Ishikawa (cell line): ENCODE measurements at regions not wholly inside any gene's neighbourhood (a gene's known extent, or its start where the extent isn't known, plus 50 kb on each side); places are given as distances from the start of the nearest gene placed in this dataset.

Experiments used
- CEBPB ChIP-seq: IDR thresholded peaks from 2 replicates; pipeline ENCODE4 v1.6.1; 2012
- CREB1 ChIP-seq: IDR thresholded peaks from 2 replicates; pipeline ENCODE4 v1.6.1; 2012; ENCODE audit warnings: low read depth
- EGR1 ChIP-seq: IDR thresholded peaks from 2 replicates; pipeline ENCODE4 v1.6.1; 2012
- EP300 ChIP-seq: IDR thresholded peaks from 2 replicates; pipeline ENCODE4 v1.6.1; 2012; ENCODE audit warnings: borderline replicate concordance
- FOXM1 ChIP-seq: IDR thresholded peaks from 2 replicates; pipeline ENCODE4 v1.6.1; 2012; ENCODE audit warnings: low read depth, borderline replicate concordance
- NFIC ChIP-seq: IDR thresholded peaks from 2 replicates; pipeline ENCODE4 v1.6.1; 2012
- RAD21 ChIP-seq: IDR thresholded peaks from 2 replicates; pipeline ENCODE4 v1.6.1; 2012; ENCODE audit warnings: low read depth
- TAF1 ChIP-seq: IDR thresholded peaks from 2 replicates; pipeline ENCODE4 v1.6.1; 2012; ENCODE audit warnings: low read depth, mild to moderate bottlenecking
- TCF12 ChIP-seq: IDR thresholded peaks from 2 replicates; pipeline ENCODE4 v1.6.1; 2012; ENCODE audit warnings: low read depth
- TEAD4 ChIP-seq: IDR thresholded peaks from 2 replicates; pipeline ENCODE4 v1.6.1; 2012
- YY1 ChIP-seq: IDR thresholded peaks from 2 replicates; pipeline ENCODE4 v1.6.1; 2012; ENCODE audit warnings: low read depth
- ZBTB7A ChIP-seq: IDR thresholded peaks from 2 replicates; pipeline ENCODE4 v1.6.1; 2012; ENCODE audit warnings: low read depth
- TF ChIP-seq, protein P1 (sequence below): IDR thresholded peaks from 2 replicates; pipeline ENCODE4 v1.6.1; 2012
- TF ChIP-seq, protein P2 (sequence below): IDR thresholded peaks from 2 replicates; pipeline ENCODE4 v1.6.1; 2012
- TF ChIP-seq, protein P3 (sequence below): IDR thresholded peaks from 2 replicates; pipeline ENCODE4 v1.6.1; 2012; ENCODE audit warnings: low read depth, mild to moderate bottlenecking

DNA sequence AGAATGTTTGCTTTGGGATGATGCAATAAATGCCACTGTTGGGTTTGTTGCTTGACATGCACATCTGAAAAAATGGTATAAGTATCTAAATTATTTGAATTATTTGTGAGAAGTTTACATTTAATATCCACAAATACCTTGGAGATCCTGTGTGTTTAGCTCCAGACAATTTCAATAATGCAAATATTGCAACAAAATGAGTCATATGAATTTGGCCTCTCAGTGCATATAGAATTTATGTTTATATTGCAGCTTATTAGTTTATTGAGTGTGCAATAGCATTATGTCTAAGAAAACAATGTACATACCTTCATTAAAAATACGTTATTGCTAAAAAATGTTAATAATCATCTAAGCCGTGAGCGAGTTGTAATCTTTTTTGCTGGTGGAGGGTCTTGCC, 153.3 kb downstream of the FSCB start:
- TF ChIP-seq YY1, result no peak
- TF ChIP-seq EP300, result no peak
- no peak for TF ChIP-seq EGR1
- TF ChIP-seq, protein P1, sequence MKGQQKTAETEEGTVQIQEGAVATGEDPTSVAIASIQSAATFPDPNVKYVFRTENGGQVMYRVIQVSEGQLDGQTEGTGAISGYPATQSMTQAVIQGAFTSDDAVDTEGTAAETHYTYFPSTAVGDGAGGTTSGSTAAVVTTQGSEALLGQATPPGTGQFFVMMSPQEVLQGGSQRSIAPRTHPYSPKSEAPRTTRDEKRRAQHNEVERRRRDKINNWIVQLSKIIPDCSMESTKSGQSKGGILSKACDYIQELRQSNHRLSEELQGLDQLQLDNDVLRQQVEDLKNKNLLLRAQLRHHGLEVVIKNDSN, result no peak
- no peak for TF ChIP-seq TCF12
- no peak for TF ChIP-seq RAD21
- TF ChIP-seq, protein P2, sequence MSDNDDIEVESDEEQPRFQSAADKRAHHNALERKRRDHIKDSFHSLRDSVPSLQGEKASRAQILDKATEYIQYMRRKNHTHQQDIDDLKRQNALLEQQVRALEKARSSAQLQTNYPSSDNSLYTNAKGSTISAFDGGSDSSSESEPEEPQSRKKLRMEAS, result no peak
- no peak for TF ChIP-seq ZBTB7A
- no peak for TF ChIP-seq TEAD4
- no peak for TF ChIP-seq FOXM1
- no peak for TF ChIP-seq CREB1
- no peak for TF ChIP-seq TAF1
- TF ChIP-seq CEBPB, result no peak
- no peak for TF ChIP-seq NFIC
- TF ChIP-seq, protein P3, sequence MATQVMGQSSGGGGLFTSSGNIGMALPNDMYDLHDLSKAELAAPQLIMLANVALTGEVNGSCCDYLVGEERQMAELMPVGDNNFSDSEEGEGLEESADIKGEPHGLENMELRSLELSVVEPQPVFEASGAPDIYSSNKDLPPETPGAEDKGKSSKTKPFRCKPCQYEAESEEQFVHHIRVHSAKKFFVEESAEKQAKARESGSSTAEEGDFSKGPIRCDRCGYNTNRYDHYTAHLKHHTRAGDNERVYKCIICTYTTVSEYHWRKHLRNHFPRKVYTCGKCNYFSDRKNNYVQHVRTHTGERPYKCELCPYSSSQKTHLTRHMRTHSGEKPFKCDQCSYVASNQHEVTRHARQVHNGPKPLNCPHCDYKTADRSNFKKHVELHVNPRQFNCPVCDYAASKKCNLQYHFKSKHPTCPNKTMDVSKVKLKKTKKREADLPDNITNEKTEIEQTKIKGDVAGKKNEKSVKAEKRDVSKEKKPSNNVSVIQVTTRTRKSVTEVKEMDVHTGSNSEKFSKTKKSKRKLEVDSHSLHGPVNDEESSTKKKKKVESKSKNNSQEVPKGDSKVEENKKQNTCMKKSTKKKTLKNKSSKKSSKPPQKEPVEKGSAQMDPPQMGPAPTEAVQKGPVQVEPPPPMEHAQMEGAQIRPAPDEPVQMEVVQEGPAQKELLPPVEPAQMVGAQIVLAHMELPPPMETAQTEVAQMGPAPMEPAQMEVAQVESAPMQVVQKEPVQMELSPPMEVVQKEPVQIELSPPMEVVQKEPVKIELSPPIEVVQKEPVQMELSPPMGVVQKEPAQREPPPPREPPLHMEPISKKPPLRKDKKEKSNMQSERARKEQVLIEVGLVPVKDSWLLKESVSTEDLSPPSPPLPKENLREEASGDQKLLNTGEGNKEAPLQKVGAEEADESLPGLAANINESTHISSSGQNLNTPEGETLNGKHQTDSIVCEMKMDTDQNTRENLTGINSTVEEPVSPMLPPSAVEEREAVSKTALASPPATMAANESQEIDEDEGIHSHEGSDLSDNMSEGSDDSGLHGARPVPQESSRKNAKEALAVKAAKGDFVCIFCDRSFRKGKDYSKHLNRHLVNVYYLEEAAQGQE, result no peak

DNA sequence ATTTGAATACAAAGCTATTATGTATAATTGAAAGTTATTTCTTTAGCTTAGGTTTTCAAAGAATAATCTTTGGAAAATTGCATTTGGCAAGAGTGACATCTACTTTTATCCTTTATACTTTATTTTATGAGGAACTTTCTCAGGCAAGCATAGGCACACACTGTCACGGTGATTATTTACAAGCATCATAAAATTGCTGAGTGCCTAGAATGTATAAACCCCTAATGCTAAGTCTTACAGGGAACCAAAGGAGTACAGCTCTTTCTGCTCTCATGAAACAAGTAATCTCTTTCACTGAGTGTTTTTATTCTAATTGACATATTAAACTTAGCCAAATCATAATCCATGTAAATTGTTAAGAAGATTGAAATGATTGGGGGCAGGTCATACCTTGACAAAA, 154.9 kb downstream of the FSCB start:
- TF ChIP-seq RAD21 (no peak), TCF12 (no peak), EGR1 (no peak), CREB1 (no peak), ZBTB7A (no peak), FOXM1 (no peak)

DNA sequence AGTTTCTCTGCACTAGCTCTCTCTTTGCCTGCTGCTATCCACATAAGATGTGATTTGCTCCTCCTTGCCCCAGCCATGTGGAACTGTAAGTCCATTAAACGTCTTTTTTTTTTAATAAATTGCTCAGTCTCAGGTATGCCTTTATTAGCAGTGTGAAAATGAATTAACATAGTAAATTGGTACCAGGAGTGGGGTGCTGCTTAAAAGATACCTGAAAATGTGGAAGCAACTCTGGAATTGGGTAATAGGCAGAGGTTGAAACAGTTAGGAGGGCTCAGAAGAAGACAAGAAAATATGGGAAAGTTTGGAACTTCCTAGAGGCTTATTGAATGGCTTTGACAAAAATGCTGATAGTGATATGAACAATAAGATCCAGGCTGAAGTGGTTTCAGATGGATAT, 159.8 kb downstream of the FSCB start:
- TF ChIP-seq YY1, result no peak
- TF ChIP-seq EGR1, result no peak
- no peak for TF ChIP-seq CEBPB
- no peak for TF ChIP-seq TCF12
- TF ChIP-seq TAF1, result no peak
- no peak for TF ChIP-seq FOXM1
- TF ChIP-seq NFIC, result no peak

DNA sequence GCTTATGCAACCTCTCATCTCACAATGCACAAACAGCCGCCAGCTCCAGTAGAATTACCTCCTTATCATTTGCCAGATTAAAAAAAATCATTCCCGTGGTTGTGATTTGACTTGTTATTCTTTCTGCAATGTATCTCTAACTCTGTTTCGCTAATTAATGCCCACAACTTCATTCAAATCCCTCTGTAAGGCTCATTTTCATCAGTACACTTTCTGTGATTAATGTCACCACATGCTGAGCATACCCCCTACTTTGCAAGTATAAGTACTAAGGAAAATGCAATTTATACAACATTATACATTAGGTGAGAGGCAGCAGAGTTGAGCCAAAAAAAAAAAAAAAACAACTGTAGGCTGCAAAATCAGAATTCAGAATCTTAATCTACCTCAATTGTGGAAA, 166.0 kb downstream of the FSCB start:
- TF ChIP-seq, protein P2, result no peak
- TF ChIP-seq, protein P3, result no peak
- TF ChIP-seq TEAD4 (no peak), RAD21 (no peak), FOXM1 (no peak), TCF12 (no peak), TAF1 (no peak), YY1 (no peak), CEBPB (no peak), EP300 (no peak), CREB1 (no peak), EGR1 (no peak), NFIC (no peak), ZBTB7A (no peak)
- TF ChIP-seq, protein P1, result no peak

DNA sequence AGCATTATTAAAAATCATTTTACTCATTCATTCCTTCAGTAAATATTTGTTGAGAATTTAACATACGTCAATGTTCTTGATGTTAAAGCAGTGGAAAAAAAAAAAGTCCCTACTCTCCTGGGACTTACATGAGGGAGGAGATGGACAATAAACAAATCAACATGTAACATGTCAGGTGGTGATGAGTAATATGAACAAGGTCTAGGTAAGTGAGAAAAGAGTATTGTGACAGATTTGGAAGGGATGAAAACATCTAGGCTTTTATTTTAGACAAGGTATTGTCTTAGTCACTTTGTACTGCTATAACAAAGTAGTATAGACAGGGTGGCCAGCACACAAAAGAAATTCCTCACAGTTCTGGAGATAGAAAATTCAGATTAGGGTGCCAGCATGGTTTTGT, 167.2 kb downstream of the FSCB start:
- no peak for TF ChIP-seq TAF1
- no peak for TF ChIP-seq TCF12
- no peak for TF ChIP-seq ZBTB7A
- no peak for TF ChIP-seq FOXM1
- no peak for TF ChIP-seq CEBPB
- TF ChIP-seq NFIC, result no peak
- TF ChIP-seq, protein P1, result no peak
- no peak for TF ChIP-seq TEAD4
- TF ChIP-seq RAD21, result no peak

DNA sequence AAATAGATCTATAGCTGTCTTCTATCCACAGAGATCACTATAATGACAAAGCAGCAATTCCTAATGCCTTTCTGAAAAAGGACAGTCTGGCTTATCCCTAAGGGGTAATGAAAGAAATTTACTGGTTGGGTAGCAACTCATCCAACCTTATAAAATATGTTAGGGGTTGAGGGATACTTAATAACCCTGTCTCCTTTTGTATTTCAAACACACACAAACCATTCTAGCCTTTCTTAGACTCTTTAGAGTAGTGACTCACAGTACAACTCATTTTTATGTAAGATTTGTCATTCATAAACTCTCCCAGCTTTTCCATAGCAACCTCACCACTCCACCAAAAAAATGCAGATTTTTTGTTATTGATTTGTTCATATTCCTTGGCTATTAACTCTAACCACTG, 167.9 kb downstream of the FSCB start:
- TF ChIP-seq RAD21, result no peak
- TF ChIP-seq, protein P1, result no peak
- TF ChIP-seq TCF12, result no peak
- TF ChIP-seq NFIC, result no peak
